Activated B cell treated with CpG ODN at 0.5 μM for 24 hours (primary cell): ENCODE measurements at regions not wholly inside any gene's neighbourhood (a gene's known extent, or its start where the extent isn't known, plus 50 kb on each side); places are given as distances from the start of the nearest gene placed in this dataset.

Source experiments
- ATAC-seq: fragments of 200-7000 bp; cut with Tn5 transposase; one replicate; pipeline ENCODE4 v1.10.0; 2021; ENCODE audit warnings: low read depth, mild to moderate bottlenecking, moderate library complexity
- CTCF ChIA-PET: fragments of 350-600 bp; sonication (Branson Sonifier 250); formaldehyde crosslinking; loops from one replicate; lab custom pipeline; 2021; ENCODE audit warnings: antibody characterized with exemption; lab: Charles Lee
- POLR2A ChIA-PET: fragments of 350-600 bp; sonication (Branson Sonifier 250); formaldehyde crosslinking; loops from one replicate; lab custom pipeline; 2021; ENCODE audit warnings: antibody characterized with exemption; lab: Charles Lee
- DNase-seq: peaks from one replicate; pipeline ENCODE4 v3.0.0; 2022
- H3K27ac Mint-ChIP-seq: one replicate; pipeline ENCODE4 v1.8.0; 2020; ENCODE audit warnings: mixed read lengths
- H3K27me3 Mint-ChIP-seq: one replicate; pipeline ENCODE4 v1.8.0; 2021; ENCODE audit warnings: mixed read lengths
- H3K36me3 Mint-ChIP-seq: one replicate; pipeline ENCODE4 v1.8.0; 2021; ENCODE audit warnings: low read depth, mixed read lengths
- H3K4me1 Mint-ChIP-seq: one replicate; pipeline ENCODE4 v1.8.0; 2021; ENCODE audit warnings: mixed read lengths
- H3K4me3 Mint-ChIP-seq: one replicate; pipeline ENCODE4 v1.8.0; 2020; ENCODE audit warnings: mild to moderate bottlenecking, mixed read lengths
- H3K9me3 Mint-ChIP-seq: one replicate; pipeline ENCODE4 v1.8.0; 2020; ENCODE audit warnings: mixed read lengths
- intact Hi-C: fragments of 100-400 bp; cut with micrococcal nuclease; formaldehyde crosslinking; loops from one replicate; pipeline ENCODE4 v1.15.1; 2024
- TF ChIP-seq, protein P1 (sequence below): fragments of 200-600 bp; IDR thresholded peaks from one replicate; pipeline ENCODE4 v1.8.0; 2022; ENCODE audit warnings: antibody characterized with exemption, mild to moderate bottlenecking

DNA sequence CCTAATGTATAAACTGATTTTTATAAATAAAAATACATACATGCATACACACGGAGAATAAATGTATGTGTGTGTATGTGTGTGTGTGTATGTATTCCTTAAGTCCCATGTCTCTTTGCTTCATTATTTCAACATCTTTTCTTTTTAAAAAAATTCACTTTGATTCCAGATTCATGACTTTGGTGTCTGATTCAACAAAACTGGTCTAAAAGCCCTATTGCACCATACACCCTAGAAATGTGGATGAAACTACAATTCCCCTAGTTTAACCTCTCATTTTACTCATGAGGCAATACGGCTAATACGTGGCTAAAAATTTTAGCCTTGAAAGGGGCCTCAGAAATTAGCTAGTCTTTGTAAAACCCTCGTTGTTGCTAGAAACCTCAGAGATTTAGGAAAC, 228.1 kb downstream of the ADAMTS9 start:
- no peak overlapping the region for H3K27ac Mint-ChIP-seq
- H3K27me3 Mint-ChIP-seq, result peaks cover 6% of the 10 kb centered on the region
- TF ChIP-seq, protein P1, sequence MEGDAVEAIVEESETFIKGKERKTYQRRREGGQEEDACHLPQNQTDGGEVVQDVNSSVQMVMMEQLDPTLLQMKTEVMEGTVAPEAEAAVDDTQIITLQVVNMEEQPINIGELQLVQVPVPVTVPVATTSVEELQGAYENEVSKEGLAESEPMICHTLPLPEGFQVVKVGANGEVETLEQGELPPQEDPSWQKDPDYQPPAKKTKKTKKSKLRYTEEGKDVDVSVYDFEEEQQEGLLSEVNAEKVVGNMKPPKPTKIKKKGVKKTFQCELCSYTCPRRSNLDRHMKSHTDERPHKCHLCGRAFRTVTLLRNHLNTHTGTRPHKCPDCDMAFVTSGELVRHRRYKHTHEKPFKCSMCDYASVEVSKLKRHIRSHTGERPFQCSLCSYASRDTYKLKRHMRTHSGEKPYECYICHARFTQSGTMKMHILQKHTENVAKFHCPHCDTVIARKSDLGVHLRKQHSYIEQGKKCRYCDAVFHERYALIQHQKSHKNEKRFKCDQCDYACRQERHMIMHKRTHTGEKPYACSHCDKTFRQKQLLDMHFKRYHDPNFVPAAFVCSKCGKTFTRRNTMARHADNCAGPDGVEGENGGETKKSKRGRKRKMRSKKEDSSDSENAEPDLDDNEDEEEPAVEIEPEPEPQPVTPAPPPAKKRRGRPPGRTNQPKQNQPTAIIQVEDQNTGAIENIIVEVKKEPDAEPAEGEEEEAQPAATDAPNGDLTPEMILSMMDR, result no peak
- POLR2A ChIA-PET, result no interaction called here
- no peaks in the 10 kb centered on the region for H3K4me1 Mint-ChIP-seq
- H3K4me3 Mint-ChIP-seq, result no peak overlapping the region
- no peaks in the 10 kb centered on the region for H3K36me3 Mint-ChIP-seq
- CTCF ChIA-PET, result no interaction called here
- intact Hi-C loops, result no loop called here
- DNase-seq (no peak), ATAC-seq (no peak)
- no peaks in the 10 kb centered on the region for H3K9me3 Mint-ChIP-seq

DNA sequence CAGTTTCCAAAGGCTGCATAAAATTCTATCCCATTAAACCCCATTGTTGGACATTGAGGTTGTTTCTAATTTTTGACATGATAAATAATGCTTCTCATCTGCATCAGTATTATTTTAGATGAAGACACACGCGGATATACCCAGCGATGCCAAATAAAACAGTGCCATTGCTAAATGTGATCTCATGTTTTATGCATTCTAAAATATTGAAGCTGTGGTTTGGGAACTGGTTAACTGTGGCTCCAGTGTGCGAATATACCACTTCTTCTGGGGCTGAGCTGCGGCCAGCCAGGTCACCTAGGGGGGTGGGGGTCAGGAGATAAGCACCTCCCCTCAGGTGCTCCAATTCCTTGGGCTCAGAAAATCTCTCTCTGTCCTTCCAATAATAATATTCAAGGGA, 230.0 kb downstream of the ADAMTS9 start:
- Mint-ChIP-seq H3K27ac (no peak overlapping the region), H3K9me3 (no peaks in the 10 kb centered on the region), H3K4me1 (no peaks in the 10 kb centered on the region), H3K36me3 (no peaks in the 10 kb centered on the region), H3K27me3 (no peaks in the 10 kb centered on the region), H3K4me3 (no peak overlapping the region)
- POLR2A ChIA-PET, result no interaction called here
- ATAC-seq (no peak), DNase-seq (no peak)
- intact Hi-C loops, result no loop called here
- TF ChIP-seq, protein P1, result no peak
- CTCF ChIA-PET, result no interaction called here

DNA sequence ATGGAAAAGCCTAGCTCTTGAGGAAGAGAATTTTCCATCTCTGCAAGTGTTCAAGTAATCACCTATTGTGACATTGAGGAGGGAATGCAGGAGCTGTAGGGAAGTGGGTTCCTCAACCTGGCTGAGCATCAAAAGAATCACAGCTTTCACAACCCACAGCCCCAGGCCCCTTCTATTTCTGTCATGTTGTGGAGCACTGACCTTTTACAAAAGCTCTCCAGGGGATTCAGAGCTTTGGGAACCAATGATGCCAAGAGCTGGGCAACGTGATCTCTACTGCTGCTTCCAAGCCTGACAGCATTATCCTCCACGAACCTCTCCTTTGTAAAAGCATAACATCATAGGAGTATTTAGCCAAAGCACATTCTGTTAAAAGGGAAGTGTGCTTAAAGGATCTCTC, 231.1 kb downstream of the ADAMTS9 start:
- ChIA-PET POLR2A (no interaction called here), CTCF (no interaction called here)
- intact Hi-C loops, result no loop called here
- Mint-ChIP-seq H3K27me3 (no peaks in the 10 kb centered on the region), H3K9me3 (no peaks in the 10 kb centered on the region), H3K27ac (no peak overlapping the region), H3K4me3 (no peak overlapping the region), H3K36me3 (no peaks in the 10 kb centered on the region), H3K4me1 (no peaks in the 10 kb centered on the region)
- DNase-seq (no peak), ATAC-seq (no peak)
- TF ChIP-seq, protein P1, result no peak

DNA sequence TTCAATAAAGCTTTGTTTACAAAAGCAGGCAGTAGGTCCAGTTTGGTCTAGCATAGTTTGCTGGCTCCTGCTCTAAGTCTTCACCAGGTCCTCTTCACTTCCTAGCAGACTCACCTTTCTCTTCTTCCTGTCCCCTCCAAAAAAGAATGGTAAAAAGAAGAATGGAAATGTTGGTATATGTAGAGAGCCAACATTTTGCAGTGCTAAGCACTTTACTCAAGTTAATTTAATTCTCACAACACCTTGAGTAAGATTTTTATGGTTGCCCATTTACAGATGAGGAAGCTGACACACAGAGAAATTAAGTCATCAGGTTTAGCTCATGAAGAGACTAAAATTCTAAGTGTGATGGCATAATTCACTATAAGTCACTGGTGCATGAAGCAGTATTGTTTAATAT, 230.1 kb upstream of the PRICKLE2 start:
- Mint-ChIP-seq H3K4me1 (no peaks in the 10 kb centered on the region), H3K36me3 (no peaks in the 10 kb centered on the region), H3K4me3 (no peak overlapping the region), H3K9me3 (no peaks in the 10 kb centered on the region), H3K27me3 (no peaks in the 10 kb centered on the region), H3K27ac (no peak overlapping the region)
- CTCF ChIA-PET, result no interaction called here
- intact Hi-C loops, result no loop called here
- TF ChIP-seq, protein P1, result no peak
- ATAC-seq (no peak), DNase-seq (no peak)
- POLR2A ChIA-PET, result no interaction called here

DNA sequence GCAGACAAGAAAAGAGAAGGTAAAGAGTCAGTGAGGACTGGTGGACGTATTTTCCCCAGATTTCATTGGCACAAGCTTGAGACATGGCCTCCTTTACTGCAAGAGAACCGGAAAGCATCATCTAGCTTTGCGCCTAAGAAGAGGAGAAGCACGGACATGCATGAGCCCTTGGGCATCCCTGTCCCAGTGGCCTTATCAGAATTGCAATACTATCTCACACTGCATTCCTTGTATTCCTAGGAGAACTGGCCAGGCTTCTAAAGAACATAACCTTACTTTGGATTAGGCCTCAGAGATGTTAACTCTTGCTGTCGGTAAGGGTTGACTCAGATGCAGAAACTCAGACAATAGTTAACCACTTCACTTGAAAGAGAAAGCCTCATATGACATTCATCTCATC, 229.5 kb upstream of the PRICKLE2 start:
- H3K4me3 Mint-ChIP-seq, result no peak overlapping the region
- no peaks in the 10 kb centered on the region for H3K27me3 Mint-ChIP-seq
- H3K27ac Mint-ChIP-seq, result no peak overlapping the region
- DNase-seq (no peak), ATAC-seq (no peak)
- CTCF ChIA-PET, result no interaction called here
- H3K9me3 Mint-ChIP-seq, result no peaks in the 10 kb centered on the region
- TF ChIP-seq, protein P1, result no peak
- no peaks in the 10 kb centered on the region for H3K4me1 Mint-ChIP-seq
- intact Hi-C loops, result no loop called here
- POLR2A ChIA-PET, result no interaction called here
- no peaks in the 10 kb centered on the region for H3K36me3 Mint-ChIP-seq
